Iris pigment epithelial cell (primary cell): ENCODE measurements at regions not wholly inside any gene's neighbourhood (a gene's known extent, or its start where the extent isn't known, plus 50 kb on each side); places are given as distances from the start of the nearest gene placed in this dataset.

Source experiments
- DNase-seq: peaks from one replicate; pipeline ENCODE4 v3.0.0-alpha.2; 2011; ENCODE audit warnings: low read depth

DNA sequence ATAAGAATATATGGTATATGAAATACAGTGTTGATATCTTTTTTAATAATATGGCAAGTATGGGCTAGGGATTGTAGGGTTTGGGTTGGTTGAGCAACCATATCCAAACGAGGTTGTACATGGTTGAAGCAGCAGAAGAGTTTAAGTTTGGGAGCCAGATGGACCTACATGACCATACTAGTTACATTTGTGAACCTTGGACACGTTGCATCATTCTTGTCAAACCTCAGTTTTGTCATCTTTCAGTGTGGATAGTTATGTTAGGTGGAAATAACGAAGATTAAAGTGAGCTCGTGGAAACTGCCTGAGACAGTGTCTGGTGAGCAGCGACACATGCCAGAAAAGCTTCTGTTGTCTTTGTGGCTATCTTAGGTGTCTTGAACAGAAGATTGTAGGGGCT, 307.1 kb upstream of the KIRREL3 start:
- no peak for DNase-seq

DNA sequence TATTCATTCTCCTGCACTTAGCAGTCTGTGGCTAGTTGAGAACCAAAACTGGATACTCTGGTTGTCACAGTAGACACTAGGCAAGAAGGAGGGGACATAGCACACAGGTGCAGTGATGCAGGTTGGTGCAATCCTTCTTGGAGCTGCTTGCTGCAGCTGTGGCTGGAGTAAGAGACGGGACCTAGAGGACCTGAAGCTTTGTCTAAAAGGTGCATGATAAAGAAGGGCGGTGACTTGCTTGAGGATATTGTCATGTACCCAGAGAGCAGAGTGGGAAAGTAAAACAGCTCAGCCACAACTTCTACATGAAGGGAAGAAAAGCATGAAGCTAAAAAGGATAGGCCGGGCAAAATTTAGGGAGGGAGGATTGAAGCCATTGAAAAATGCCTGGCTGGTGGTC, 304.1 kb upstream of the KIRREL3 start:
- no peak for DNase-seq

DNA sequence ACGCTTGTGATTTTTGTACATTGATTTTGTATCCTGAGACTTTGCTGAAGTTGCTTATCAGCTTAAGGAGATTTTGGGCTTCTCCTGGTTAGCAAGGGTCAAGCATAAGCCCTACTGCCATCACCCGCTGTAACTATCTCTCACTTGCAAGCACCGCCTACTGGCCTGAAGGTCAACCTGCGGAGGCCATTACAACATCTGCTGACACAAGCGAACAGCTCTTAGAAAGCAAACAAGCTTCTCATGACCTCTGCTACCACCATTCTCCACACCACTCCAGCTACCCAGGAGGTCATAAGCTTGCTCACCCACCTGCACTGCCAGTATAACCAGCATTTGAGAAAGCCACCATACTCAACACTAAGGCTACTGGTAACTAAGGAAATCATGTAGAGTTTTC, 288.4 kb upstream of the KIRREL3 start:
- DNase-seq: no peak

DNA sequence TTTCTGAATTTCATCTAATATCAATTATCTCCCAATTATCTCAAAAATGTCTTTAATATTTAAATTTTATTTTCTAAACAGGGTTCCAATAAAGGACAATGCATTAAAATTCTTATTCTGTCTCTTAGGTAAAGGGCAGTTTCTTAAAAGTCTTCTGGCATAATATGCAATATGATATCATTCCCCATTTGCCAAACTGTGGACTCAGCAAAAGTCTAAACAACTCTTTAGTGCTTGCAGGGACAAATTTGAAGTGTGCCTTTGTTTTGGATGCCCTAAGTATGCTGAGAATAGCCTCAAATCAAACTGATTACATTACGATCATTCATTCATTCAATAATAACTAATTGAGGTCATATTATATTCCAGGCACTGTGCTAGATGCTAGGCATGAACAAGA, 281.0 kb upstream of the KIRREL3 start:
- no peak for DNase-seq

DNA sequence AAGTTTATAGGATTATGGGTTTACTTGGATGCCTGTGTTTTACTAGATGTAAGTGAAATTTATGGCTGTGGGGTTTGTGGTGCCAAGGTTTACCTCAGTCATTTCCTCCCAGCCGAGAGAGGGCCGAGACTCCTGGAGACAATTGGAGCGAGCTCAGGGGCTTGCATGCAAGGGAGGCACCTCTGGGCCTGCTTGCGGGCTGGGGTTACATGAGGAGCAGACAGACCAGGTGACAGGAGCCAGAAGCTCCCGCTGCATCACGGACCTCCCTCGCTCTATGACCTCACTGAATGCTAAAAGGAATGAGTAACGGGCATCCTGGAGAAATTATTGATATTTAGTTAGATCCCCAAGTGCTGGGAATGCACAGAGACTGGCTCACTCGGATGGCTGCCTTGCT, 275.2 kb upstream of the KIRREL3 start:
- DNase-seq: no peak

DNA sequence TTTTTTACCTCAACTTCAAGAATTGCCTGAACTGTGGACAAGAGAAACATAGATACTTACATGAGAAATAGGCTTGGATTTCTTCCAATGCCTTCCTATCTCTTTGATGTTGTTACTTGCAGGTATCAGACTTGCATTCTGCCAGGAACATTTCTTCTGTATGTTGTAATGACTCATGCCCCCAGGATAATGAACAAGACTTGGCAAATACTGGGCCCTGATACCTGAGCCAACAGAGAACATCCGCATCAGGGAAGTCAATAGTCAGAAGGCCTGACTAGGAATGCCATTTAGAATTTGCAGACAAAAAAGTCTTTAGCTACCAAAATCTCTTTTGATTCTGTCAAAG, 273.7 kb upstream of the KIRREL3 start:
- DNase-seq: no peak

DNA sequence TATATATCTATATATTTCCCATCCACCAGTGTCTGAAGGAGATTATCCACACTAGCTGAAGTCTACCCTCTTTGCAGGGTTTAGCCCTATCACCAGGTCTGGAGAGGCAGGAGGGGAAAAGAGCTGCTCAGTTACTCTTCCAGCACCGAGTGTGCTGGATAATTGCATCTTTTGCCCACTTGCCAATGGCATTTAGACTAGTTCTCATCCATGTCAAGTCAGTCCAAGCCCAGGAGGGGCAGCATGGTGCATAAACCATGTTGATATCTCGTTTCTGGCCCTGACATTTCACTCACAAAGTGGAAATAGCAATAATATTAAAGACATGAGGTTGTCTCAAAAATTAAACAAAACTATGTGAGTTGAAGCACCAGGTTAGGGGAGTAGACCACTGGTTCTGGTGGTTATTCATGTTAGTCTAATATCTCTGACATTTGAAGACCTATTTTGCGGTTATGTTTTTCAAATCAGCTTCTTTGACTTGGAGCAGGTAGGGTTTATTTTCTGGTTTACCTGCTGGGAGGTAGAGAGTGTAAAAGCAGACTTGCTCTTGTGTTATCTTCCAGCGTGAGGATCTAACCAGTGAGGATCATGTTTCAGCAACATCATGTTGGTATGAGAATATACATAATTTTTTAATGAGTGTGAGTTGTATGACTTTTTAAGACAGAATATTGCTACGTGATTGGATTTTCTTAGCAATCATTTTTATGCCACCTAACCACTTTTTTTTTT, 273.2 kb upstream of the KIRREL3 start:
- no peak for DNase-seq

DNA sequence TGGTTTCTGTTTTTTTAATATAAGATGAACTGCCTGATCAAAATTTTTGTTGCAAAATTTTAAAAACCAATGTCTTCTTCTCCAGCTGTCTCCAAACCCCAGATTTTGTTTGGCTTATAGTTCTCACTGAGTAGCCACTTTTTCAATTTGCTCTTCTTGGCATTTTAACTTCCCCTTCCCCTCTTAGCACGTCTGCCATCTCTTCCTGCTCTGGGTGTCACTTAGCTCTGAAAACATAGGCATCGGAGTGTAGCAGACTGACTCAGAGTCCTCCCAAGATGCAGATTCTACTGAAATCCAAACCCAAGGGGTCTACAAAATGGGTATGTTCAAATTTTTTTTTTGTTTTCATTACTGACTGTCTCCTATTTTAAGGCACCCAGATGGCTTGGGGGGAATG, 270.3 kb upstream of the KIRREL3 start:
- DNase-seq: no peak

DNA sequence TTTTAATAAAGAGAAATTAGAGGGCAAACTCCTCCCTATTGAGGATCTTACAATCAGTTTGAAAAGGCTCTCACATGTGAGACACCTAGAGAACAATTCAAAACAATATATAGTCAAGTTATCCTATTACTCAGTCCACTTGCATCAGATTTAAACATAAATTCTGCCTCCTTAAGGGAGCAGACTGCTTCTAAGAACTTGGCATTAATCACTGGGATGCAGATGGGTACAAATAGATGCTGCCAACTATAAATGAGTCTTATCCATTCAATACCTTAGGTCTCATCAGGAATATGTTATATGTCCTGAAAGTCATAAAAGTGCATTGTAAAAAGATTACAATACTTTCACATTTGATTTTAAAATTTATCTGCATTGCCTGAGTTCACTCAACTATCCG, 269.3 kb upstream of the KIRREL3 start:
- no peak for DNase-seq

DNA sequence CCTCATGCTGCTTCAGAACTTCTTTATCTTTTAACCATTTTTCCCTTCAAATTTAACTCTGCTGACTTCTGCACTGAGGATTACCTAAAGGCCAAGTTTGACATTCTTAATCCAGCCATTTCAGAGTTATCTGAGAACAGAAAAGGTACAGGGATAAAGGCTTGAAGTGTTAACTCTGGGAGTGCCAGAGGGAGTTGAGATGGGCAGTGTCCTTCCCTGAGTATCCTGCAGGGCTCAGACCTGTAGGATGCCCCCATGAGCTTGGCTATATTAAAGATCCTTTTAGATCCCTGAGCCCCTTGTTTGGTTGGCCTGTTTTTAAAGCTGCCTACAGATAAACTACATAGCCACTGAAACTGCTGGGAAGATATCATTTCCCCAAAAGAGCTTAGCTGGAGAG, 268.4 kb upstream of the KIRREL3 start:
- DNase-seq: no peak

DNA sequence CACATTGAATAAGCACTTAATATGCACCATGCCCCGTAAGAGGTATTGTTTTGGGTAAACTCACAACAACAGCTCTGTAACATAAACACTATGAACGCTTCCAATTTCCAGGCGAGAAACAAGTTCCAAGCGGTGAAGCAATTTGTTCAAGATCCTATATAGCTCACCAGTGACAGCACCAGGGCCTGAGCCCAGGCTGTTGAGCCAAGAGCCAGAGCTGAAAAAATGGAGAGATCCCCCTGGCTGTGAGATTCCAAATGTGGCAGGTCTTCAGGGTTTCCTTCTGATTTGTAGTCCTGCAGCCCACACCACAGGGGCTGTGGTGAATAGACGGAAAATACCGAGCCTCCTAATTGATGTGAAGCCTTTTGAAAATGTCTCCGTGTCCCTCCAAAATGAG, 268.0 kb upstream of the KIRREL3 start:
- no peak for DNase-seq

DNA sequence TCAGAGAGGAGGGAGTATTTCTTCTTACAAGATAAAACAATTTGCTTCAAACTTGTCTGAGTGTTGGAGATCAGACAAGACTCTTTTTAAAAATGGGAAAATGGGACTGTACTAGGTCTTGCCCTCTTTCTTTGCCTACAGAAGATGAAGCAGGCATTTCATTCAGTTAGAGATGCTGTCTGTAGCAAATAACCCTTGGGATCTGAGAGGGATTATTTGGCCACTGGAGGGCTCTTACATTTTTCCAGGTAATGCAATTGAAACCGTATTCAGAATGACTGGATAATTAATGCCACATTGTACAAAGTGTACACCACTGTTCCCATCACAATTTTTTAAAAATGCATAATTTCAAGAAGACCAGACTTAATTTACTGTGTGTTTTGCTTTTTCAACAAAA, 258.5 kb upstream of the KIRREL3 start:
- no peak for DNase-seq

DNA sequence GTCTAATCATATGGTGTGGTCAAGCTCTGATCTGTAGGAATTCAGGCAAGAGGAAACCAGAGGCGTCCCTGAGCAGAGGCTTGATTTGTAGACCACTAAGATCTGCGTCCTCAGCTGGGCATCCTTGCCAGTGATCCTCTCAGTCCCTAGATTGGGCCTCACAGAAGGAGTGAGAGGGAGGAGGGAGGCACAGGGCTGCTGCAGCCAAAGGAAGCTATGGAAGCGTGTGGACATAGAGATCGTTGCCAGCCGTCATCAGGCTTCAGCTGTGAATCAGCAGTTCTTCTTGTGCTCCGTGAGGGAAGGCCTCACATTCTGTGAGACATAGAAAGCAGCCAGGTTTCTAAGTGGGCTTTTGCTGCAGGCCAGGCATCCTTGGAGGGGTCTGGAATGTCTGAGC, 254.6 kb upstream of the KIRREL3 start:
- no peak for DNase-seq

DNA sequence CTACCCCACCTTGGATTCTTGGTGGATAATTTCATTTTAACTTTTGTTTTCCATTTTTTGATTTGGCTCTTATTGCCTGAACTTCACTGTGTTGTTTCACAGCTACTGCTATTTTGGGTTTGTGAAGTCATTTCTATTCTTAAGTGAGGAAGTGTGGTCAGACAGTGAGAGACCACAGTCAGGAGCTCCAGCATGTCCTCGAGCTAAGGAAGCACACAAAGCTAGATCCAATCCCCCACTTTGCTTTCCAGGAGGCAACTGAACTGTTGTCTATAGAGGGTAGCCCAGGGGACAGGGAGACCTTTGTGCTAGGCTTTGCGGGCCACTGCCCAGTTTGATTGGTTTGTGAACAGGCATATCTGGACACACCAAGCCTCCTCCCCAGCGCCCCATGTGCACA, 251.8 kb upstream of the KIRREL3 start:
- DNase-seq: no peak

DNA sequence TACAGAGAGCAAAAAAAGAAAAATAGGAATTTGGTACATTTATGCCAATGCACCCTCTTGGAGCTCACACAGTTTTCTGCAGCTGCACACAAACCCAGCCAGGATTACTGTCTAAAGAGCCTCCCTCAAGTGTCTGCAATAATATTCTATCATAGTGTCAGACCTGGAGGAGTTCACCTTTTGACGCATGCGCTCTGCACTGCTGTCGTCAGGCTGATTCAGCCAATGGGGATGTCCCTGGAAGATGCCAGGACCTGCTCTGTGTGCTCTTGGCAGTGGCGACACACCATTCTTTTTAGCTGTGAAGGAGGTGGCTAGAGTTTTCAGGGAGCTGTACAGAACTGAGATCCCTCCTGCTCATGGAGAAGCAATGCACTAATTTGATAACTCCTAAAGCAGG, 249.0 kb upstream of the KIRREL3 start:
- no peak for DNase-seq

DNA sequence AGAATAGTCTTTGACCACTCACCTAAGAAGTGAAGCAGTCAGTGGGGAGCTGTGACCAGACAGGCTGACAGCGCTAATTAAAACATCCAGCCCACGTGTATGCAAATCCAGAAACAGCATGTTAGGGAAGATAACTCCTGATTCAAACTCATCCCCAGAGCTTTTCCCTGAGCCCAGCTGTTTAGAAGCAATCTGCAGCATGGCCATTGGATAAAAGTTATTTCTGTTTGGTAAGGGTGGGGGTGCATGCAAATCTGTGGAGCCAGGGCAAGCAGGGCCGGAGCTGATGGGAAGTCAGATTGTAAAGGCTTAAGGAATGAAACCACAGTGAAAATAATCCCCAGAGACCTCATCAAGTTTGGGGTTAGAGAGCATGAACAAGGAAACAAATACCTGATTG, 247.9 kb upstream of the KIRREL3 start:
- no peak for DNase-seq

DNA sequence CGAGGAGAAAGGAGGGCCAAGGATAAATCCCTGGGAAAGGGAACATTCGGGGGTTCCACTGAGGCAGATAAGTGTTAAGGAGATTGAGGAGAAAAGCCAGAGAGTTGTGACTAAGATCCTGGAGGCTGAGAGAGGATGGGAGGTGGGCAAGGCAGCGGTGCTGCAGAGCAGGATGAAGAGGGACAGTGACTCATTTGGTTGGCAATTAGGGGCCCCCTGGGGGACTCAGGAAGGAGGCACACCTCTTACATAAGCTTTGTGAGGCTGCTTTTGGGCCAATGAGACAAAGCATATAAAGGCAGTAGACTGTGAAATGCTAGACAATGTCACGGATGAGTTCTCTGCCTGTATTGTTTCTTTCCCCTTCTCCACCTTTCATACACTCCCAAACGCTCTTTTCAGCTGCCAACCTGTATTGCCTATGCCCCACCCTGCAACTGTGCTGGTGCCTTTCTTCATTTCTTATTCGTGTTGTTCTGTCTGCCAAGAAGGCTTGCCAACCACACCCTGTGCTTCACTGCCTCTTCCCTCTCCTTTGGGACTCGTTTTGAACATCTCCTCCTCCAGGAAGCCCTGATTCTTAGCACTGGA, 246.8 kb upstream of the KIRREL3 start:
- no peak for DNase-seq

DNA sequence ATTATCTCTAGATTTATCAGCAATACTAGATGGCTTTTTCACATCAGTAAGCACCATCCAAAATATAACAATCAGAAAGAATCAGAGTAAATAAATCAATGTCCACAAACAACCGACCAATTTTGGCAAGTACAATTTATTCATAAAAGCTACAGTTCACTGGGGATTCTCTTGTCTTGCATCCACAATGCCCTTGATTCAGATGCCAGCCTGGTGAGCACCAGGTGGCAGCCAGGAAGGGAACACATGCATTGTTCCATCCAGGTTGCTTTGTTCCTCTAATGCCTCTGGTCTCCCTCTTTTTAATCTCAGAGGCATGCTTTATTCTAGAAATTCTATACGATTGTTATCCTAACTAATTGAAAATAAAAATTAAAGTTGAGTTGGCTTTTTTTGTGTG, 242.1 kb upstream of the KIRREL3 start:
- DNase-seq: no peak

DNA sequence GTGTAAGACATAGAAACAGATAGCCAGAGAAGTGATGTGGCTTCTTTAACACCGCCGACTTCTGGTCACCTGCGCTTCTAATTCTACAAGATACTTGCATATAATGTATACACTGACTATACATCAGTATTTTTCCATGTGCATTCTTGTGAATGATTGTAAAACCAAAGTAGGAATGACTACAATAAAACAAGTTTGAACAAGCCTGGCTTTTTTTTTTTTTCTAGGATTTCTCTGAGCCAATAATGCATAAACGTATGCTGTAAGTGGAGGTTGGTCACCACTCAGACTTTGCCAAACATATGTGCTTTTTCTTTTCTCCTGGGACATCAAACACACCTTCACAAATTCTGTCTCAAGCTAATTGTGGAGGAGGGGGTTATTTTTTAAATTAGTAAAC, 237.8 kb upstream of the KIRREL3 start:
- DNase-seq: no peak

DNA sequence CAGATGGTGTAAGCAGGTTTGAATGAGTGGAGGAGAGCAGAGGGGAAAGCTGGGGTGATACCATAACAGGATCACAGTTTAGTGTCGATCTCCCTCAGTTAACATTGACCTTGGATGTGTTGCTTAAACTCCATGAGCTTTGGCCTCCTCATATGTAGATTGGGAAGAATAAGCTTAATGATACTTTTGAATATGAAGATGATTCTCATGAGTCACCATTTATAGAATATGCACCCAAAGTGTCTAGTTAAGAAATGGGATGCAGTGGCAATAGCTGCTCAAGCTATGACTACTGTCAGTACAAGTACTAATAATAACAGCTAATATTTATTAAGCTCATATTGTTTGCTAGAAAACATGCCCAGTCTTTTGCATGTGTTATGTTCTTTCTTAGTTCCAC, 236.2 kb upstream of the KIRREL3 start:
- DNase-seq: no peak

DNA sequence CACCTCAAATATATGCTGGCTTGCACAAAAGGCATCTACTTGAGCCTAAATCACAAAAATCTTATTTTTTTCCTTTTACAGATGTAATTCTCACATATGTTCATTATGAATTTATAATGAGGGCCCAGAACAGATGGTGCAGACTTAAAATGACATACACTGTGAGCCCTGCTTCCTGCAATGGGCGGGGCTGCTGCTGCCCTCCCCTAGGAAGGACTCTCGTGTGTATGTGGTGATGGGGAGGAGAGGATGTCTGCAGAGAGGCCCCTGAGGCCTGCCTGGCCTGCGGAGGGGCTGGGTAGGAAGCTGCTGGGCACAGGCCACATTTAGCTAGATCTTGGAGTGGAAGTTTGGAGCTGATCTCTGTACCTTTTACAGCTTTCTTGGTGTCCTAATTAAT, 233.4 kb upstream of the KIRREL3 start:
- no peak for DNase-seq

DNA sequence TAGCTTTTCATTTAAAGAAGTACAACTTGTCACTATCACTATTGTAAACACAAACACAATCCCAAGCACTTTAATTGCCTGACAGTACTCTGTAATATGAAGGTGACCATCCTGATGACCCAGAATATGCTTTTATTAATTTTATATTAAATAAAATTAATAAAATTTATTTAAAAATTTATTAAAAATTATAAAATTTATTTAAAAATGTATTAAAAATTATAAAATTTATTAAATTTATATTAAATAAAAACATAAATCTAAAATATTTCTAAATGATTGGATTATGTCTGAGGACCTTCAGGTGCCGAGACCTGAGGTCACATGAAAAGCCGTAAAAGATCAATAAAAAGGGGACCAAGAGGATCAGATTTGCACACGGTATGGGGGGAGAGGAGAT, 229.8 kb upstream of the KIRREL3 start:
- DNase-seq: no peak

DNA sequence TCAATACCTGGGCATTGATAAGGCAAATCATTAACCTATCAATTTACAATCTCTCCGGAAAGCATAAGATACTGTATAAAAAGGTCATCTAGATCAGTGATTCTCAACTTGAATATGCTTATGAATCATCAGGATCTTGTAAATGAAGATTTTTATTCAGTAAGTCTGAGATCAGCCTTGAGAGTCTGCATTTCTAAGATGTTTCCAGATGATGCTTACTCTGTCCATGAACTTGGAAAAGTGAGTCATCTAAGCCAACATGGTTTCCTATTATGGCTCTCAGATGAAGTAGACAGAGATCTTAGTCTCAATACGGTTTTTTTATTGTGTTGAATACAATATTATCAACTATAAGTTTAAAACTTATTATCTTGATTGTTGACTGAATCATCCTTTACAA, 226.4 kb upstream of the KIRREL3 start:
- DNase-seq: no peak

DNA sequence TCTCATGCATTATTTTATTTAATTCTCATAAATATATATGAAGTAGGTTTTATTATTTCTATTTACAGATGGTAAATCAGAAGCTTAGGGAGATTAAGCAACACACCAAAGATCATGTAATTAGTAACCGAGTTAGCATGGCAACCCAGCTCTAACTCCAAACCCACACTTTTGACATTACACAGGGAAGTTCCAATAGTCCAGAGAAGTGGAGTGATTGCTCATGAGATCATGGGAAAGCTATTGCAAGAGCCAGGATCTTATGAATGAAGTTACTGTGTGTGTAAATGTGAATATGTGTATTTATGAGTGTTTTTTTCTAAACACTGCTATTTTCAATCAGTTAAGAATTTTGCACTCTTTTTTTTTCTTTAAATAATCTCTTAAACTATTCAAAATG, 225.8 kb upstream of the KIRREL3 start:
- DNase-seq: no peak

DNA sequence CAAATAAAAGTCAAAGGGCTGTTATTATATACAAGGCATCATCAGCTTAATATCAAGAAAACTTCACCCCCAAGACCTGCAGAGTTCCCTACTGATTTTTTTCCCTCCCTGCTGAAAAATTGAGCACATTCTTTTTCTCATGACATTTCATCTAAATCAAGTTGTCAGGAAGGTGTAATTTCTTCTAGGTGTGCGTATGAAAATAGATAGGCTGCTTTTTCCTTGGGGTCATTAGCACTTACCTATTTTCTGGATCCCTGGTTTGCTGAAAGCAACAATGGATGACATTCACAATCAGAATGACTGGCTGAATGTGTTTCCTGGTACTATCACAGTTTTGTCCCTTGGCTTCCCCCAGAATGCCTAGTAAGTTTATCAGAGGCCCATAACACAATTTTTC, 225.0 kb upstream of the KIRREL3 start:
- DNase-seq: no peak
